Natural killer cell (primary cell): ENCODE measurements at regions not wholly inside any gene's neighbourhood (a gene's known extent, or its start where the extent isn't known, plus 50 kb on each side); places are given as distances from the start of the nearest gene placed in this dataset.

Experiments
- ATAC-seq, 3 donors: fragments of 150-1000 bp in 2 of 3; fragments of 200-7000 bp in 1 of 3; cut with Tn5 transposase; 1 replicate in 1 of 3; 2 replicates in 2 of 3; pipeline ENCODE4 v1.10.0; 2021; ENCODE audit warnings: mild to moderate bottlenecking in 2 of 3, moderate library complexity in 2 of 3
- DNase-seq, 2 donors: peaks; one replicate each; pipeline versions ENCODE4 v3.0.0 to v3.0.0-alpha.2; 2013 to 2021; ENCODE audit warnings: mixed read lengths in 1 of 2
- H3K27ac ChIP-seq: one replicate; pipeline ENCODE4 v1.5.1; 2013; ENCODE audit warnings: mild to moderate bottlenecking, low read length
- H3K27me3 ChIP-seq: one replicate; pipeline ENCODE4 v1.6.1; 2013; ENCODE audit warnings: low read length; ENCODE audit not compliant: control insufficient read depth, insufficient read depth
- H3K36me3 ChIP-seq: one replicate; pipeline ENCODE4 v1.6.1; 2013; ENCODE audit warnings: low read length; ENCODE audit not compliant: control insufficient read depth, insufficient read depth
- H3K4me1 ChIP-seq: one replicate; pipeline ENCODE4 v1.6.1; 2013; ENCODE audit warnings: low read length; ENCODE audit not compliant: control insufficient read depth, insufficient read depth
- H3K4me3 ChIP-seq: one replicate; pipeline ENCODE4 v1.5.1; 2013; ENCODE audit warnings: low read length
- H3K9me3 ChIP-seq: one replicate; pipeline ENCODE4 v1.6.1; 2013; ENCODE audit warnings: low read length; ENCODE audit not compliant: control insufficient read depth, insufficient read depth
- H3K27ac Mint-ChIP-seq, 2 donors: one replicate each; pipeline ENCODE4 v1.8.0; 2022; ENCODE audit warnings: mild to moderate bottlenecking in 2 of 2, mixed read lengths in 2 of 2, moderate library complexity in 1 of 2
- H3K27me3 Mint-ChIP-seq, 2 donors: one replicate each; pipeline ENCODE4 v1.8.0; 2022; ENCODE audit warnings: low read depth in 2 of 2, mixed read lengths in 2 of 2
- H3K36me3 Mint-ChIP-seq: one replicate; pipeline ENCODE4 v1.8.0; 2022; ENCODE audit warnings: mixed read lengths
- H3K4me1 Mint-ChIP-seq, 2 donors: one replicate each; pipeline ENCODE4 v1.8.0; 2022; ENCODE audit warnings: mixed read lengths in 2 of 2
- H3K4me3 Mint-ChIP-seq: one replicate; pipeline ENCODE4 v1.8.0; 2022; ENCODE audit warnings: mild to moderate bottlenecking, moderate library complexity, mixed read lengths
- H3K9me3 Mint-ChIP-seq, 2 donors: one replicate each; pipeline ENCODE4 v1.8.0; 2022; ENCODE audit warnings: mixed read lengths in 2 of 2
- WGBS: methylation state at CpG from one replicate; pipeline ENCODE4 v1.1.7; 2013; ENCODE audit warnings: missing lambda C conversion rate; ENCODE audit not compliant: insufficient coverage; 5-methylcytosine and 5-hydroxymethylcytosine counted together
- intact Hi-C: fragments of 100-400 bp; cut with micrococcal nuclease; formaldehyde crosslinking; loops from one replicate; pipeline ENCODE4 v1.14.2; 2022
- TF ChIP-seq, protein P1 (sequence below): fragments of 200-600 bp; IDR thresholded peaks from one replicate; pipeline ENCODE4 v1.8.0; 2022; ENCODE audit warnings: antibody characterized with exemption

DNA sequence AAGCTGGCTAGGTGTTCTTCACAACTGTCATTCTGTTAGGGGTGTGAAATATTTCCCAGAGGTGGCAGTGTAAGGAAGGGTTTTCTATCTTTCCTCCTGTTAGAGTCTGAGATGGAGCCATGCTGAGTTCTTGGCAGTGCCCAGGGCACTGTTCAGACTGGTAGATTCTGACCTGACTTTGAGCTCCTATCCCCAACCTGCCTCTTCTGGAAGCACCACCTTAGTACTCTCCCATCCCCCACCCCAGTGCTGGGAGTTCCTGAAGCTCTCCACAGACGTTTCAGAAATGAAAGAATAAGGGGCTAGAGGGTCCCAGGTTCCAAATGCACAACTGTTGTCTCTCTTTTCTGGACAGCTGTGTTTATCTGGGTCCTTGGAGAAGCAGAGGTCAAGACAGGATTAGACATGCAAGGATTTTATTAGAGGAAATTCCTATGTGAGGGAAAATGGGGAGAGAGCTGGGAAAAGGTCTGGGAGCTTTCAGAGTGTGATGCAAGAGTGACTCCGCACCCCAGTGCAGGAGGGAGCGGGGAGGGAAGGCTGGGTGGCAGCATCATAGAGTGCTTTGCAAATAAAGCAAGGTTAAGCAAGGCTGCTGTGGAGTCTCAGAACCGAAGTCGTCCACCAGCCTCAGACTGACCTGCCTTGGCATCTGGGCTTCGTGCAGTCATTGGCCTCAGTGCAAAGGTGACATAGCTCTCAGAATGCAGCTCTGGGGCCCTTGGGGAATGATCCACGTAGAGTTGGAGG, 75.5 kb downstream of the SLC4A3 start:
- Histone ChIP-seq H3K27me3 (no peaks in the 10 kb centered on the region), H3K36me3 (no peaks in the 10 kb centered on the region), H3K27ac (no peak overlapping the region), H3K9me3 (no peaks in the 10 kb centered on the region), H3K4me3 (no peak overlapping the region), H3K4me1 (no peaks in the 10 kb centered on the region)
- no peak overlapping the region for H3K27ac Mint-ChIP-seq
- H3K4me1 Mint-ChIP-seq = no peaks in the 10 kb centered on the region
- TF ChIP-seq, protein P1, sequence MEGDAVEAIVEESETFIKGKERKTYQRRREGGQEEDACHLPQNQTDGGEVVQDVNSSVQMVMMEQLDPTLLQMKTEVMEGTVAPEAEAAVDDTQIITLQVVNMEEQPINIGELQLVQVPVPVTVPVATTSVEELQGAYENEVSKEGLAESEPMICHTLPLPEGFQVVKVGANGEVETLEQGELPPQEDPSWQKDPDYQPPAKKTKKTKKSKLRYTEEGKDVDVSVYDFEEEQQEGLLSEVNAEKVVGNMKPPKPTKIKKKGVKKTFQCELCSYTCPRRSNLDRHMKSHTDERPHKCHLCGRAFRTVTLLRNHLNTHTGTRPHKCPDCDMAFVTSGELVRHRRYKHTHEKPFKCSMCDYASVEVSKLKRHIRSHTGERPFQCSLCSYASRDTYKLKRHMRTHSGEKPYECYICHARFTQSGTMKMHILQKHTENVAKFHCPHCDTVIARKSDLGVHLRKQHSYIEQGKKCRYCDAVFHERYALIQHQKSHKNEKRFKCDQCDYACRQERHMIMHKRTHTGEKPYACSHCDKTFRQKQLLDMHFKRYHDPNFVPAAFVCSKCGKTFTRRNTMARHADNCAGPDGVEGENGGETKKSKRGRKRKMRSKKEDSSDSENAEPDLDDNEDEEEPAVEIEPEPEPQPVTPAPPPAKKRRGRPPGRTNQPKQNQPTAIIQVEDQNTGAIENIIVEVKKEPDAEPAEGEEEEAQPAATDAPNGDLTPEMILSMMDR = no peak
- peaks cover 0 to 40% of the 10 kb centered on the region in 2 donors for H3K27me3 Mint-ChIP-seq
- no peak overlapping the region for H3K4me3 Mint-ChIP-seq
- DNase-seq = no peak
- WGBS = 71% methylated on average over 7 of the region's 7 CpGs
- no peaks in the 10 kb centered on the region for H3K9me3 Mint-ChIP-seq
- H3K36me3 Mint-ChIP-seq = no peaks in the 10 kb centered on the region
- no peak for ATAC-seq
- intact Hi-C loops = no loop called here

DNA sequence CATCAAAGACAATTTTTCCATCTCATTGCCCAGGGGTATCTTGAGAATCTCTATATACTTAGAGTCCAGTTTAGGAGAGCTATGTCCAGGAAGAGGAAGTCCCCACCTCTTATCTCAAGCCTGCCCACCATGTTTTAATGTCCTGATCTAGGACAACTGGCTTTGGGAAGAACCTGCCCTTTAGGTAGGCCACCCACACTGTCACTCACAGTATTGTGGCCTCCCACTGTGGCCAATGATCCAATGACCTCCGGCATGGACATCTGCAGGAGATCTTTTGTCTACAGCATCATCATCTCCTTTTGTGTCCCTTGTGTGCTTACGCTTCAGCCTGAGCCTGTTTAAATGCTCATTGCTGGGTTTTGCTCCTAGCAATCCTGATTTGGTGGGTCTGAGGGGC, 77.4 kb downstream of the SLC4A3 start:
- Histone ChIP-seq H3K9me3 (no peaks in the 10 kb centered on the region), H3K27ac (no peak overlapping the region), H3K4me1 (no peaks in the 10 kb centered on the region), H3K27me3 (no peaks in the 10 kb centered on the region), H3K36me3 (no peaks in the 10 kb centered on the region), H3K4me3 (no peak overlapping the region)
- ATAC-seq = no peak
- Mint-ChIP-seq H3K4me3 (no peak overlapping the region), H3K27me3 (peaks cover 6 to 22% of the 10 kb centered on the region in 2 donors), H3K36me3 (no peaks in the 10 kb centered on the region), H3K27ac (no peak overlapping the region), H3K9me3 (no peaks in the 10 kb centered on the region), H3K4me1 (no peaks in the 10 kb centered on the region)
- no peak for DNase-seq
- TF ChIP-seq, protein P1 = no peak
- 98% methylated on average over 2 of the region's 2 CpGs for WGBS
- intact Hi-C loops = no loop called here

DNA sequence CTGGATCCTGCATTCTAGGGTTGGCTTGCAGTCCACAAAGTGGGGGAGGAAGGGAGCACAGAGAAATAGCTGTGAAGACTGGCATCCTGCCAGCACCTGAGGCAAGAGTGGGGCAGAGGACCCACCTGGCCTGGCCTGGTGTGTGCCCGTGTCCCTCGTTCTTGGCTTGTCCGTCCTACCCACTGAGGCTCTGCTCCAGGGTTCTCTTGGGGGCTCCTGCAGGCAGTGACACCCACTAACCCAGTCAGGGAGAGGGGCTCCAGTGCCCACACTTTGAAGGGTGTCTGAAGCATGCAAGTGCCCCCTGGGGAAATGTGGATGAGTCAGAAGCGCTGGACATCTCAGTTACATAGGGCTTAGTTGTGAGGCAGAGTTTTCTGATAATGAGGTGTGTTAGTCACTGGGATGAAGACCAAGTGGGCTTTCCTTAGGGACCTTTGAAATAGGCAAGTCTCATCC, 79.4 kb downstream of the SLC4A3 start:
- ATAC-seq = no peak
- Histone ChIP-seq H3K9me3 (no peaks in the 10 kb centered on the region), H3K36me3 (no peaks in the 10 kb centered on the region), H3K27me3 (no peaks in the 10 kb centered on the region), H3K4me1 (no peaks in the 10 kb centered on the region), H3K27ac (no peak overlapping the region), H3K4me3 (no peak overlapping the region)
- WGBS = 97% methylated on average over 4 of the region's 4 CpGs
- Mint-ChIP-seq H3K4me1 (no peaks in the 10 kb centered on the region), H3K36me3 (no peaks in the 10 kb centered on the region), H3K27me3 (peaks cover 8 to 14% of the 10 kb centered on the region in 2 donors), H3K4me3 (no peak overlapping the region), H3K27ac (no peak overlapping the region), H3K9me3 (no peaks in the 10 kb centered on the region)
- intact Hi-C loops = no loop called here
- TF ChIP-seq, protein P1 = no peak
- no peak for DNase-seq
